ENCODE measurements at regions not wholly inside any gene's neighbourhood (a gene's known extent, or its start where the extent isn't known, plus 50 kb on each side); places are given as distances from the start of the nearest gene placed in this dataset.

DNA sequence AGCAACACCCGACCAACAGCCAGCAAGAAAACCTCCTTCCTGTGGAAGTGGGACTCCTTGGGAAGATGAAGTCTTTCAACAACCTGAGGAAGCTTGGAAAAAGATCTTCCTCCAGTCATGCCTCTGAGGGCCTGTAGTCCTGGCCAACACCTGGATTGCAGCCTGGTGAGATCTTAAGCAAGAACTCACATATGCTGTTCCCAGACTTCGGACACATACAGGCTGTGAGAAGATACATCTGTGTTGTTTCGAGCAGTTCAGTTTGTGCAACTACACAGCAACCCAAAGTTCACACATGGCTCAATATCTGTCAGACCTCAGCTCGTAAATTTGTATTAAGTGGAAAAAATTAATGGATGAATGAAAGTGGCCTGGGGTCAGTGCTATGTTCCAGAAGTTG, 65.1 kb upstream of the UBAC2 start:
- in situ Hi-C loops (cut with HindIII; ENCODE audit: low pct_ligation_motif_present, low pct_unique_long_range_greater_than_20kb, low sequenced_read_pairs), result no loop called here
- DNase-seq, result no peak

DNA sequence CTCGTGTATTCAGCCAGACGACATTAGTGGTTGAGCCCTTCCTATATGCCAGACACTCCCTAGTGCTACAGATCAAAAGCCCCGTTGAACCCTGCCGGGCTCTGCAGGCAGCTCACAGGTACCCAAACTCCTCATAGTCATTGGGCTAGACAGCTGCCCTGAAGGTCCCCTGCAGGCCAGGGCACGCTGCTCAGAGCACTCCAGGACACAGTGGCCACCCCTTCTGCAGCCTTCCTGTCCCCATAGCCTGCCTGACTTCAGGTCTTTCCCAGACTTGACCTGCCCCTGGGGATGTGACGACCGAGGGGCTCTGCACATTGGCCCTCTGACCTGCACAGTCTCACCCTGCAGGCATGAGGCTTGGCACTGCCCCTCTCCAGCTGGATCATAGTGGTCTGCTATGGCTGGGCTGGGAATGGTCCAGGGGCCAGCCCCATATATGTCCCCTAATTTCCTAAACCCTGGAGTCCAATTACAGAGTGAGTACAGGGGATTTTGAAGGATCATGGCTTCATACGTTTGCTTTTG, 64.2 kb upstream of the UBAC2 start:
- in situ Hi-C loops (cut with HindIII; ENCODE audit: low pct_ligation_motif_present, low pct_unique_long_range_greater_than_20kb, low sequenced_read_pairs), result no loop called here
- no peak for DNase-seq

DNA sequence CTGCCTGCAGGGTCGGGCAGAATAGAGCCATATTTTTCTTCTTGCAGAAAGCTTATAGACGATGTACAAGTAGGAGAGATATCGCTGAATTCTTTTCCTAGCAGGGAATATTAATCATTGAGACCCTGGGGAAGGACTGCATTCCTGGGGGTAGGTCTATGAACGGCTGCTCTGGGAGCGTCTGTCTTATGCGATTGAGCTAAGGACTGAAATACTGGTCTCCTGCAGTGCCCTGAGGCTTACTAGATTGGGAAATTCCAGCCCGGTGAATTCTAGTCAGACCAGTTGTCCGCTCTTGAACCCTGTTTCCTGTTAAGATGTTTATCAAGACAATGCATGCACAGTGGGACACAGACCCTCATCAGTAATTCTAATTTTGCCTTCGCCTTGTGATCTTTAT, 59.8 kb upstream of the UBAC2 start:
- DNase-seq, result no peak
- in situ Hi-C loops (cut with HindIII; ENCODE audit: low pct_ligation_motif_present, low pct_unique_long_range_greater_than_20kb, low sequenced_read_pairs), result no loop called here

DNA sequence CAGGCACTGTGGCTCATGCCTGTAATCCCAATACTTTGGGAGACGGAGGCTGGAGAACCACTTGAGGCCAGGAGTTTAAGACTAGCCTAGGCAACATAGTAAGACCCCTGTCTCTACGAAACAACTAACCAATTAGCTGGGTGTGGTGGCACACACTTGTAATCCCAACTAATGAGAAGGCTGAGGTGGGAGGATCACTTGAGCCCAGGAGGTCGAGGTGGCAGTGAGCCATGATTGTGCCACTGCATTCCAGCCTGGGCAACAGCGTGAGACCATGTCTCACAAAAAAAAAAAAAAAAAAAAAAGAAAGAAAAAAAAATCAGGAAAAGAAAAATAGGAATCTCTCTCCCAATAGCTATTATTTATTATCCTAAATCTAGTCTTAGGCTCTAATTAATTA, 56.8 kb upstream of the UBAC2 start:
- DNase-seq, result no peak
- in situ Hi-C loops (cut with HindIII; ENCODE audit: low pct_ligation_motif_present, low pct_unique_long_range_greater_than_20kb, low sequenced_read_pairs), result no loop called here

DNA sequence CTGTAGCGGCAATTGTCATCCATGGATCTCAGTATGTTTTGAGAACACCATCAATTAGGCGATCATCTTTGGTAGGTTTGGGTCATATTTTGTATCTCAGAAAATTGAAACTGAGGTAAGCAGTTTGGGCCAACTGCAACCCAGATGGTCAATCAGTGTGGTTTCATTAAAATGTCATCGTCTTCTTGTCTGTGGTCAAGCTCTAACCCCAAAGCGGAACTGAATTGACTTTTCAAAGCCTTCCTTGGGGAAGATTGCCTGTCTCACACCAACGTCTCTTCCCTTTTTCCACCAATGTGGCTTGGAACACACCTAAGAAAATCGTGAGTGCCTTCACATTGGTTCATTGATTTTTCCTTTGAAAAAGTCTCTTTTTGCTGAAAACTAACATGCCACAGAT, 56.3 kb upstream of the UBAC2 start:
- no peak for DNase-seq

DNA sequence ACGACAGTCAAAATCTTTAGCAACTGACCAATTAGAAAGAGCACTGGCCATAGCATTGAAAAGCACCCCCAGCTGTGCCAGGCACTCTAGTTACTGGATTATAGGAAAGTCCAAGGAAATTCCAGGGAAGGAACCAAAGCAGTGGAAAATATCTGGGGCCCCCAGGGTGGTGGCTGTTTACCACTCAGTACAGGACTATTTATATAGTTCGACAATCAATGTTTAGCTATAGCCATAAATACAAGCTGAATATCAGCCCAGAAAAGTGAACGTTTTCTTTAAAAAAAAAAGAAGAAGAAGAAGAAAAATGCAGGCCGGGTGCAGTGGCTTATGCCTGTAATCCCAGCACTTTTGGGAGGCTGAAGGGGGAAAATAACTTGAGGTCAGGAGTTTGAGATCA, 55.2 kb upstream of the UBAC2 start:
- in situ Hi-C loops (cut with HindIII; ENCODE audit: low pct_ligation_motif_present, low pct_unique_long_range_greater_than_20kb, low sequenced_read_pairs), result no loop called here

More for the DNA sequence above, 56.3 kb upstream of the UBAC2 start:
- in situ Hi-C loops (cut with HindIII; ENCODE audit: low pct_ligation_motif_present, low pct_unique_long_range_greater_than_20kb, low sequenced_read_pairs), result no loop called here

DNA sequence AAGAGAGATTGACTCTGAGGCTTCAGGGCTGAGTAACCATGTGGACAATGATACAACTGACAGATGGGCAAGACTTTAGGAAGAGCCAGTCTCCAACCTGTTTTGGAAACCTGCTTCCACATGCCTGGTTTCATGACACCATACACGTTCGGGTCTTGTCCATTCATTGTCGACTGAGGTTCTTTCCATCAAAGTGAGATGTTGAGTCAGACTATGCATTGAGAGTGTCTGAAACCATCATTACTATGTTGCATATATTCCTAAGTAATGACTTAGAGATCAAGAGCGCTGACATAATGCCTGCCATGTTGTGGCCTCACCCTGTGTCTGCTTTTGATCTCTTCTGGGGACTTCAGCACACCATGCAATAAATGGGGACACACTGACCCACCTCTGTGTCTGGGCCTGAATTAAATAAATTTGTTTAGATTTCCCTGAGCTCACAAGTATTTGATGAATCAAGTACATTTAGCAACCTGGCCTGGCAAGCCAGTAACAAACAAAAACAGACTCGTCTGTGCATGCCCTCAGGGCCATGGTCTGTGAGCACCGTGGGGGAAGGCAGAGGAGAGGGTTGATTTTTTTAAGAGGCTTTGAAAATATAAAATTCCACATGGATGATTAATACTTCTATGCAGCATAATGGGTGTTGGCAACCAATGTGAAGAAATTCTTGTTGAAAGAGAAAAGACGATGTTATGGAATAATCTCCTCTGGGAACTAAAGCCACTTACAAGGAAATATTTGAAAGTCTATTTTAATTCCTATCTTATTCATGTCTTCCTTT, 49.9 kb upstream of the UBAC2 start:
- in situ Hi-C loops (cut with HindIII; ENCODE audit: low pct_ligation_motif_present, low pct_unique_long_range_greater_than_20kb, low sequenced_read_pairs), result no loop called here
- DNase-seq, result no peak

More for the DNA sequence above, 55.2 kb upstream of the UBAC2 start:
- no peak for DNase-seq
